HepG2 (cell line): ENCODE measurements at regions not wholly inside any gene's neighbourhood (a gene's known extent, or its start where the extent isn't known, plus 50 kb on each side); places are given as distances from the start of the nearest gene placed in this dataset.

ENCODE experiments used
- ATAC-seq: fragments of 200-7000 bp; cut with Tn5 transposase; 3 replicates; pipeline ENCODE4 v1.9.1; 2020; ENCODE audit warnings: mild to moderate bottlenecking, moderate library complexity
- BruUV-seq: library from RNA; stranded (reverse); fragments of 400-500 nt; replicated peaks from 2 replicates; lab custom pipeline; 2021; lab: Mats Ljungman, UMichigan
- CTCF ChIA-PET: fragments of 300-600 bp; formaldehyde crosslinking; extraction: SDS; loops from one replicate; lab custom pipeline; 2021; ENCODE audit warnings: low total read pairs, inconsistent platforms, low intra/inter-chr PET ratio; lab: Yijun Ruan, JAX
- POLR2A ChIA-PET: fragments of 350-600 bp; sonication (Branson Sonifier 250); formaldehyde crosslinking; loops from one replicate; lab custom pipeline; 2020; ENCODE audit warnings: antibody characterized with exemption, inconsistent platforms; lab: Yijun Ruan, JAX
- DNase-seq: peaks from one replicate; pipeline ENCODE4 v3.0.0-alpha.2; 2015; ENCODE audit warnings: low spot score
- FAIRE-seq: peaks from 3 replicates; lab custom pipeline; 2011; peaks lifted over from hg19 to GRCh38; lab: Jason Lieb, UNC
- H2AFZ ChIP-seq: one replicate; pipeline ENCODE4 v1.6.1; 2011; ENCODE audit warnings: low read length, inconsistent platforms
- H3K27ac ChIP-seq: fragments of 300-600 bp; 3 replicates; pipeline ENCODE4 v1.8.0; 2011; ENCODE audit warnings: mixed run types, mild to moderate bottlenecking, mixed read lengths, low read length, inconsistent platforms; ENCODE audit not compliant: insufficient read depth; ENCODE audit errors: extremely low read length
- H3K27me3 ChIP-seq, 2 experiments: fragments of 200-600 bp in 1 of 2; 2 replicates in 1 of 2; 3 replicates in 1 of 2; pipeline versions ENCODE4 v1.6.0 to v1.8.0; 2011; ENCODE audit warnings: low read length in 2 of 2, mild to moderate bottlenecking in 2 of 2, moderate library complexity in 2 of 2, inconsistent platforms in 1 of 2; ENCODE audit not compliant: insufficient read depth in 2 of 2, control insufficient read depth in 1 of 2
- H3K36me3 ChIP-seq, 2 experiments: fragments of 200-600 bp in 1 of 2; replicated peaks in 1 of 2; 2 replicates in 1 of 2; 3 replicates in 1 of 2; pipeline versions ENCODE4 v1.5.1 to v1.8.0; 2011; ENCODE audit warnings: low read length in 2 of 2, inconsistent platforms in 1 of 2; ENCODE audit not compliant: insufficient read depth in 2 of 2, control insufficient read depth in 1 of 2
- H3K4me1 ChIP-seq: 2 replicates; pipeline ENCODE4 v1.5.1; 2012; ENCODE audit warnings: low read length, inconsistent platforms; ENCODE audit not compliant: insufficient read depth
- H3K4me2 ChIP-seq: 2 replicates; pipeline ENCODE4 v1.6.0; 2011; ENCODE audit warnings: low read depth, low read length, inconsistent platforms
- H3K4me3 ChIP-seq, 3 experiments: fragments of 200-600 bp in 1 of 3; sonication (generic), shearing (Covaris generic) in 1 of 3; replicated peaks in 1 of 3; 2 replicates each; pipeline ENCODE4 v1.5.1; 2011 to 2016; ENCODE audit warnings: low read length in 3 of 3, inconsistent platforms in 2 of 3, low read depth in 2 of 3, mild to moderate bottlenecking in 2 of 3, control low read depth in 1 of 3, mixed read lengths in 1 of 3; ENCODE audit not compliant: insufficient read depth in 1 of 3
- H3K79me2 ChIP-seq: one replicate; pipeline ENCODE4 v1.6.1; 2011; ENCODE audit warnings: low read length, inconsistent platforms; ENCODE audit not compliant: insufficient read depth
- H3K9ac ChIP-seq: 2 replicates; pipeline ENCODE4 v1.6.0; 2011; ENCODE audit warnings: mild to moderate bottlenecking, low read depth, low read length, inconsistent platforms; ENCODE audit not compliant: insufficient read depth
- H3K9me3 ChIP-seq: 2 replicates; pipeline ENCODE4 v1.5.1; 2012; ENCODE audit warnings: mild to moderate bottlenecking, low read length
- H4K20me1 ChIP-seq: 2 replicates; pipeline ENCODE4 v1.6.0; 2011; ENCODE audit warnings: inconsistent platforms, mild to moderate bottlenecking, low read length, moderate library complexity; ENCODE audit not compliant: insufficient read depth
- HES4 ChIP-seq: sonication (generic); formaldehyde crosslinking; IDR thresholded peaks from 2 replicates; pipeline ENCODE4 v1.9.0; 2021; ENCODE audit warnings: mild to moderate bottlenecking, missing genetic modification reagents, borderline replicate concordance
- HNF4A ChIP-seq: sonication (generic); formaldehyde crosslinking; IDR thresholded peaks from 2 replicates; pipeline ENCODE4 v1.4.0; 2020; ENCODE audit warnings: missing genetic modification reagents
- SRF ChIP-seq: IDR thresholded peaks from 2 replicates; pipeline ENCODE4 v1.6.1; 2011; ENCODE audit warnings: mild to moderate bottlenecking, low read depth, low read length, moderate library complexity
- ZKSCAN5 ChIP-seq: sonication (generic); formaldehyde crosslinking; IDR thresholded peaks from 2 replicates; pipeline ENCODE4 v1.5.1; 2020; ENCODE audit warnings: mild to moderate bottlenecking, missing genetic modification reagents
- WGBS: methylation state at CpG from one replicate; pipeline ENCODE4 v1.1.6; 2017; ENCODE audit warnings: low lambda C conversion rate; 5-methylcytosine and 5-hydroxymethylcytosine counted together
- in situ Hi-C: cut with HindIII; loops from 2 replicates; pipeline ENCODE4 v1.10.0; 2017; ENCODE audit warnings: low pct_unique_long_range_greater_than_20kb; ENCODE audit not compliant: extremely low pct_ligation_motif_present
- intact Hi-C: fragments of 100-400 bp; cut with micrococcal nuclease; formaldehyde crosslinking; loops from one replicate; pipeline ENCODE4 v1.10.0; 2022; ENCODE audit not compliant: unreplicated experiment
- TF ChIP-seq, protein P1 (sequence below): sonication (generic); formaldehyde crosslinking; IDR thresholded peaks from 2 replicates; pipeline ENCODE4 v1.5.1; 2020; ENCODE audit warnings: mild to moderate bottlenecking, missing genetic modification reagents, borderline replicate concordance

DNA sequence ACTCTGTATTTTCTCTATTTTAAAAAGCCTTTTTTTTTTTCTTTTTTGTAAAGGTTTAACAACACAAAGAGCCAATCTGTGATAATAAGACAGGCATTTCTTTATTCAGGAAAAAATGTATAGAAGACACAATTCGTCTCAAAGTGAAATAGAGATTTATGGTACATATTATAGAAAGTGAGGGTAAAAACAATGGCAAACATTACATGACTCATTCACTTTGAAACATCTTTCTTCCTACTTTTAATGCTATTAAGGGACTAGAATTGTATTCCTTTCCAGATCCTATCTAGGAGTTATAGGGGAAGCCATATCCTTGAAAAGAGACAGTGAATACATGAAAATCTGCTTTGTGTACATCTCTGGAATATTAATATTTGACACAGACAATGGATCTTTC, 137.1 kb upstream of the MCTP2 start:
- H3K4me2 ChIP-seq = no peak overlapping the region
- no peak overlapping the region for H3K4me3 ChIP-seq
- H2AFZ ChIP-seq = no peak overlapping the region
- TF ChIP-seq ZKSCAN5 (CRISPR knock-in tag) (no peak), HNF4A (CRISPR knock-in tag) (no peak), HES4 (CRISPR knock-in tag) (no peak), SRF (no peak)
- TF ChIP-seq, protein P1, sequence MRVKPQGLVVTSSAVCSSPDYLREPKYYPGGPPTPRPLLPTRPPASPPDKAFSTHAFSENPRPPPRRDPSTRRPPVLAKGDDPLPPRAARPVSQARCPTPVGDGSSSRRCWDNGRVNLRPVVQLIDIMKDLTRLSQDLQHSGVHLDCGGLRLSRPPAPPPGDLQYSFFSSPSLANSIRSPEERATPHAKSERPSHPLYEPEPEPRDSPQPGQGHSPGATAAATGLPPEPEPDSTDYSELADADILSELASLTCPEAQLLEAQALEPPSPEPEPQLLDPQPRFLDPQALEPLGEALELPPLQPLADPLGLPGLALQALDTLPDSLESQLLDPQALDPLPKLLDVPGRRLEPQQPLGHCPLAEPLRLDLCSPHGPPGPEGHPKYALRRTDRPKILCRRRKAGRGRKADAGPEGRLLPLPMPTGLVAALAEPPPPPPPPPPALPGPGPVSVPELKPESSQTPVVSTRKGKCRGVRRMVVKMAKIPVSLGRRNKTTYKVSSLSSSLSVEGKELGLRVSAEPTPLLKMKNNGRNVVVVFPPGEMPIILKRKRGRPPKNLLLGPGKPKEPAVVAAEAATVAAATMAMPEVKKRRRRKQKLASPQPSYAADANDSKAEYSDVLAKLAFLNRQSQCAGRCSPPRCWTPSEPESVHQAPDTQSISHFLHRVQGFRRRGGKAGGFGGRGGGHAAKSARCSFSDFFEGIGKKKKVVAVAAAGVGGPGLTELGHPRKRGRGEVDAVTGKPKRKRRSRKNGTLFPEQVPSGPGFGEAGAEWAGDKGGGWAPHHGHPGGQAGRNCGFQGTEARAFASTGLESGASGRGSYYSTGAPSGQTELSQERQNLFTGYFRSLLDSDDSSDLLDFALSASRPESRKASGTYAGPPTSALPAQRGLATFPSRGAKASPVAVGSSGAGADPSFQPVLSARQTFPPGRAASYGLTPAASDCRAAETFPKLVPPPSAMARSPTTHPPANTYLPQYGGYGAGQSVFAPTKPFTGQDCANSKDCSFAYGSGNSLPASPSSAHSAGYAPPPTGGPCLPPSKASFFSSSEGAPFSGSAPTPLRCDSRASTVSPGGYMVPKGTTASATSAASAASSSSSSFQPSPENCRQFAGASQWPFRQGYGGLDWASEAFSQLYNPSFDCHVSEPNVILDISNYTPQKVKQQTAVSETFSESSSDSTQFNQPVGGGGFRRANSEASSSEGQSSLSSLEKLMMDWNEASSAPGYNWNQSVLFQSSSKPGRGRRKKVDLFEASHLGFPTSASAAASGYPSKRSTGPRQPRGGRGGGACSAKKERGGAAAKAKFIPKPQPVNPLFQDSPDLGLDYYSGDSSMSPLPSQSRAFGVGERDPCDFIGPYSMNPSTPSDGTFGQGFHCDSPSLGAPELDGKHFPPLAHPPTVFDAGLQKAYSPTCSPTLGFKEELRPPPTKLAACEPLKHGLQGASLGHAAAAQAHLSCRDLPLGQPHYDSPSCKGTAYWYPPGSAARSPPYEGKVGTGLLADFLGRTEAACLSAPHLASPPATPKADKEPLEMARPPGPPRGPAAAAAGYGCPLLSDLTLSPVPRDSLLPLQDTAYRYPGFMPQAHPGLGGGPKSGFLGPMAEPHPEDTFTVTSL (CRISPR knock-in tag) = no peak
- no peak overlapping the region for H3K27ac ChIP-seq
- no peaks in the 10 kb centered on the region for H3K4me1 ChIP-seq
- no peak for DNase-seq
- BruUV-seq = no TSS peak
- H3K9me3 ChIP-seq = no peaks in the 10 kb centered on the region
- no peaks in the 10 kb centered on the region for H3K79me2 ChIP-seq
- no peaks in the 10 kb centered on the region for H3K36me3 ChIP-seq
- POLR2A ChIA-PET = no interaction called here
- WGBS = 0% methylated on average over 1 of the region's 1 CpG
- no peak overlapping the region for H3K9ac ChIP-seq
- no peaks in the 10 kb centered on the region; a peak in 1 of 5 replicates for H3K27me3 ChIP-seq
- in situ Hi-C loops (no loop called here), intact Hi-C loops (no loop called here)
- FAIRE-seq = no peak
- ATAC-seq = no peak
- no peaks in the 10 kb centered on the region for H4K20me1 ChIP-seq
- CTCF ChIA-PET = no interaction called here
